ENCODE measurements at regions not wholly inside any gene's neighbourhood (a gene's known extent, or its start where the extent isn't known, plus 50 kb on each side); places are given as distances from the start of the nearest gene placed in this dataset.

GRCh38 chr11:16434036-16434435, 77.7 kb upstream of the SOX6 start:
- DNase-seq (ENCODE audit: low spot score) = no peak

DNA sequence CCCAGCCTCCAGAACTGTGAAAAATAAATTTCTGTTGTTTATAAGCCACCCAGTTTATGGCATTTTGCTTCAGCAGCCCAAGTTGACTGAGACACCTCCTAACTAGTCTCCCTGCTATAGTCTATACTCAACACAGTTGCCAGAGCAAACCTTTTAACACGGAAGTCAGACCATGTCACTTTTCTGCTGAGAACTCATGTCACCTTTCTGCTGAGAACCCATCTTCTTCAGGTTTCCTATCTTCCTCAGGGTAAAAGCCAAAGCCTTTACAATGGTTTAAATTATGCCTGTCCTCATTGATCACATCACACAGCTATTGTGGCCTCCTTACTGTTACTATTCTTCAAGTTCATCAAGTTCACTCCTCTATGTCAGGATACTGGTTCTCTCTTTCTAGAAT, 74.3 kb upstream of the SOX6 start:
- DNase-seq (ENCODE audit: low spot score) = no peak

DNA sequence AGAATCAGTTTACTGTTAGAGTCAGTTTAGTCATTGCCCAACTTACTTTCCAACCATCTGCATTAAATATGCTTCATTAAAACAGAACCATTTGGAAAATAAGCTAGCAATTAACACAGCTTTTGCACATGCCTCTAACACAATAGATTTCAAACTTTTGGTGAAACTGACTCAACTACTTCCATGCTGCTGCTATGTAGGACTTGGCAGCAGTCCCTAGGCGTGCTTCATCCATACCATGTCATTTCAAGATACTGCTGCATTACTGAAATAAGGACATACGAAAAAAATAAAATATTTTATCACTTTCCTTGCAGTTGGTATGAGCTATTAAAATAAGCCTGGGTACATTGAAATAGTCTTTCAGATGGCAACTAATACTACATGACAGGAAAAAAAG, 65.5 kb upstream of the SOX6 start:
- no peak for DNase-seq (ENCODE audit: low spot score)

GRCh38 chr11:16418428-16419097, 62.2 kb upstream of the SOX6 start:
- peak; percentile 6 for DNase-seq (ENCODE audit: low spot score)

GRCh38 chr11:16412525-16413172, 56.3 kb upstream of the SOX6 start:
- DNase-seq (ENCODE audit: low spot score) = no peak

GRCh38 chr11:16410479-16410878, 54.1 kb upstream of the SOX6 start:
- no peak for DNase-seq (ENCODE audit: low spot score)

DNA sequence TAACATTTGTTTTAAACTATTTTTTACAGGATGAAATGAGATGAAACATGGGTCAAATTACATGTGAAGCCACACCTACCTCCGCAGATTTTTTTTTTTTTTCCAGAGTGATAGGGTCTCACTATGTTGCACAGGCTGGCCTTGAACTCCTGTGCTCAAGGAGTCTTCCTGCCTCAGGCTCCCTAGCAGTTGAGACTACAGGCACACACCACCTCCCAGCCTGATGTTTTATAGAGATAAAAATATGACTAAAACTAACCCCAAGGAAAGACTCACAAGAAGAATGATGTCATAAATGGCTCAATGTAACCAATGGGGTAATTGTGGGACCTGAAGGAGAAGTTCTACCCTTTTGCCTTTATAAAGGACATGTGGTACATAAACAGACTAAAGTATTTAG, 52.3 kb upstream of the SOX6 start:
- no peak for DNase-seq (ENCODE audit: low spot score)

DNA sequence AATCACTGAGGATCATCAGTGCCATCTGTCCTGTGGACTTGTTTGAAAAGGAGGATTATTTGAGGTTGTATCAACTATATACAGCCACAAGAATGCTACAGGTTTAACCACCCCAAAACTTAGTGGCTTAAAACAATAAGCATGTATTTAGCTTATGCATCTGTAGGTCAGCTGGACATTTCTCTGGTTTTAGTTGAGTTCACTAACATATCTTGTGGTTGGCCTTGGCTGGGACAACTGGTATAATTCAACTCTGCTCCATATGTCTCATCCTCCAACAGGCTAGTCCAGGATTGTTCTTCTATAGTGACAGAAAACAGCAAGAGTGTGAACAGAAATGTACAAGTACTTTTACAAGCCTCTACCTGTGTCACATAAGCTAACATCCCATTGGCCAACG, 49.9 kb upstream of the SOX6 start:
- no peak for DNase-seq (ENCODE audit: low spot score)

Data from Ammon's horn (tissue), 1 donor.